ENCODE measurements at regions not wholly inside any gene's neighbourhood (a gene's known extent, or its start where the extent isn't known, plus 50 kb on each side); places are given as distances from the start of the nearest gene placed in this dataset.

DNA sequence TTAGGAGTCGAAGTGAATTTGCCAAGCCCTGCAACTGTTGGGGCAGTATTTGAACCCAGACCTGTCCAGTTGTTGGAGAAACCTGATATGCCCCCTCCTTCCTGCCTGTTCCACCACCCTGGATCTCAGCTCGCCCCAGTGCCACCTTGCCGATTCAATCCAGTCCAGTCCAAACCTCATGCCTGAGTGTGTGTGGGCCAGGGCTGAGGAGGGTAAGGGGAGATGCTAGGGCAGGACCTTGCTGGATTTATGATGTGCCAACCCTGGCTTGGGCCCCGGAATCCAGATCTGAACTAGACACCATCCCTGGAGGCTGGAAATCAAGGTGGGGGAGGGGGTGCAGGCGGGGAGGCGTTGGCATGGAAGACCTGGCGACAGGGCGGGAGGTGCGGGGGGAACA lies 98.9 kb upstream of the WNT4 start:
- TF ChIP-seq, protein P1, sequence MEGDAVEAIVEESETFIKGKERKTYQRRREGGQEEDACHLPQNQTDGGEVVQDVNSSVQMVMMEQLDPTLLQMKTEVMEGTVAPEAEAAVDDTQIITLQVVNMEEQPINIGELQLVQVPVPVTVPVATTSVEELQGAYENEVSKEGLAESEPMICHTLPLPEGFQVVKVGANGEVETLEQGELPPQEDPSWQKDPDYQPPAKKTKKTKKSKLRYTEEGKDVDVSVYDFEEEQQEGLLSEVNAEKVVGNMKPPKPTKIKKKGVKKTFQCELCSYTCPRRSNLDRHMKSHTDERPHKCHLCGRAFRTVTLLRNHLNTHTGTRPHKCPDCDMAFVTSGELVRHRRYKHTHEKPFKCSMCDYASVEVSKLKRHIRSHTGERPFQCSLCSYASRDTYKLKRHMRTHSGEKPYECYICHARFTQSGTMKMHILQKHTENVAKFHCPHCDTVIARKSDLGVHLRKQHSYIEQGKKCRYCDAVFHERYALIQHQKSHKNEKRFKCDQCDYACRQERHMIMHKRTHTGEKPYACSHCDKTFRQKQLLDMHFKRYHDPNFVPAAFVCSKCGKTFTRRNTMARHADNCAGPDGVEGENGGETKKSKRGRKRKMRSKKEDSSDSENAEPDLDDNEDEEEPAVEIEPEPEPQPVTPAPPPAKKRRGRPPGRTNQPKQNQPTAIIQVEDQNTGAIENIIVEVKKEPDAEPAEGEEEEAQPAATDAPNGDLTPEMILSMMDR (IDR thresholded peaks at IDR 0.05; ENCODE audit: low read length, missing control alignments) = no peak
- no peak overlapping the region for H3K4me3 ChIP-seq (replicated peaks; ENCODE audit: low read depth, low read length)
- no peak for DNase-seq (ENCODE audit: low read depth)

DNA sequence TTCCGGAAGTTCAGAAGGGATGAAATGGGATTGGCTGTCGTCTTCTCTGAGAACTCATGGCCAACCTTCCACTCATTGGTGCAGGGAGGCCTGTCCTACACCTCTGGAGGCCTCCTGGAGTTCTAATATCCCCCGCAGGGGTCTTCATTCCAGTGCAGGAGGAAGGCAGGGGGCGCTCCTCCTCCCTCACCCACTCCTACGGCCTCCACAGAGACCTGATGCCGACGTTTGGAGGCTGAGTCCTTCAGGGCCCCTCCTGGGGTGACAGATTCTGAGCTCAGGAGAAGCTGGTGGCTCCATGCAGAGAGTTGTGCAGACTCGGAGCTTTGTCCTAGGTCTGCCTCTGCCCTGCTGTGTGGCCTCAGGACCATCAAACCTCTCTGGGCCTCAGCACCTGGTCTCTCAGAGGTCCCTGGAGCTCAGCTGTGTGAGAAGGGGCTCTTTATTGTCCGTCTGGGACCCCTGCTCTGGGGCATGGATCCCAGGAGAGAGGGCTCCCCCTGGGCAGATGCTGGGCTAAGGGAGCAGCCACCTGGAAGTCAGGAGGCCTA lies 102.3 kb upstream of the WNT4 start:
- DNase-seq (ENCODE audit: low read depth) = no peak
- TF ChIP-seq, protein P1 (IDR thresholded peaks at IDR 0.05; ENCODE audit: low read length, missing control alignments) = no peak
- no peak overlapping the region for H3K4me3 ChIP-seq (replicated peaks; ENCODE audit: low read depth, low read length)

DNA sequence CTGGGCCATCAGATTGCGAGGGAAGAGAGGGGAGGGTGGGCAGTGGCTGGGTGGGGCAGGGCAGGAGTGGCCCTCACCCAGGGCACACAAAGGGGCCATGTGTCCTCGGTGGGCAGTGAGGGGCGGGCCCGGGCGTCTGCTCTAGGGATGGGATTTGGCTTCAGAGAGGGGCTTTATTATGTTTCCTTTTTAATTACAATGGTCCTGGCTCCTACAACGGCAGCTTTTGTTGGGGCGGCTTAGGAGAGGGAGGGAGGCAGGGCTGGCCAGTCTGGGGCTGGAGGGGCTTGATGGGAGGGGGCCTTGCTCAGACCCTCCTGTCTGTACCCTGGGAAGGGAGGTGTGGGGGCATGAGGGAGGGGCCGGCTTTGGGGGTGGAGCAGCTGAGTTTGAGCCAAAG lies 102.8 kb upstream of the WNT4 start:
- no peak for DNase-seq (ENCODE audit: low read depth)
- no peak overlapping the region for H3K4me3 ChIP-seq (replicated peaks; ENCODE audit: low read depth, low read length)
- TF ChIP-seq, protein P1 (IDR thresholded peaks at IDR 0.05; ENCODE audit: low read length, missing control alignments) = no peak

- no peak for DNase-seq (ENCODE audit: low read depth)
- TF ChIP-seq, protein P1 (IDR thresholded peaks at IDR 0.05; ENCODE audit: low read length, missing control alignments) = no peak
- H3K4me3 ChIP-seq (replicated peaks; ENCODE audit: low read depth, low read length) = no peak overlapping the region
Observed at GRCh38 chr1:22246755-22247480, 104.0 kb upstream of the WNT4 start.

DNA sequence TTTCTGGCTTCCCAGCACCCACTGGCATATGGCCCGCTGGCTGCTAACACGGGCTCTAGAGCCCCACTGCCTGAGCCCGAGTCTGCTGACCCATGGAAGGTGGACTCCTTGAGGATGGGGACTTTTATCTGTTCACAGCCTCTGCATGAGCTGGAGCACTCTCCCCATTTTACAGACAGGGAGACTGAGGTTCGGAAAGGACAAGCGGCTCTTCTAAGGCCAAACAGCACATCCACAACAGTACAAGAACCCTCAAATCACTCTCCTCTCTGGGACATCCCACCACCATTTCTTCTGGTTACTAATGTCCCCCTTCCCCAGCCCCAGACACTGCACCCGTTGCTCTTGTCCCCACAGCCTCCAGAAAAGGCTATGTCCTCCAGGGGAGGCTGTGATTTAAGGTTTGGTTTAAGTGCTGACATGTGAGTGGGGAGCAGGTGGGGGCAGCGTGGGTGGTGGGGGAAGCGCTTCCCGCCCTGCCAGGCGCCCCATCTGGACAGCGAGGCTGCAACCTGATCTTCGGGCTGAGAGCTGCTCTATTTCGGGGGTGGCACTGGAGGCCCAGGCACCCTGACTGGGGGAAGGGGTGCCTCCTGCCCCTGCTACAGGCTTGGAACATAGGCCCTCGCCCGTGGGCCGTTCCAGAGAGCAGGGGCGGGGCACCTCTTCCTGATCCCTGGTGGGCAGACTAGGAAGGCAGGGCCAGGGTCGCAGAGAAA lies 104.8 kb upstream of the WNT4 start:
- TF ChIP-seq, protein P1 (IDR thresholded peaks at IDR 0.05; ENCODE audit: low read length, missing control alignments) = no peak
- no peak overlapping the region for H3K4me3 ChIP-seq (replicated peaks; ENCODE audit: low read depth, low read length)
- no peak for DNase-seq (ENCODE audit: low read depth)

GRCh38 chr1:22248746-22249145 lies 105.8 kb upstream of the WNT4 start:
- TF ChIP-seq, protein P1 (IDR thresholded peaks at IDR 0.05; ENCODE audit: low read length, missing control alignments) = no peak
- no peak for DNase-seq (ENCODE audit: low read depth)

More at GRCh38 chr1:22248746-22249145, 105.8 kb upstream of the WNT4 start:
- H3K4me3 ChIP-seq (replicated peaks; ENCODE audit: low read depth, low read length) = no peak overlapping the region
